ENCODE measurements at regions not wholly inside any gene's neighbourhood (a gene's known extent, or its start where the extent isn't known, plus 50 kb on each side); places are given as distances from the start of the nearest gene placed in this dataset.

DNA sequence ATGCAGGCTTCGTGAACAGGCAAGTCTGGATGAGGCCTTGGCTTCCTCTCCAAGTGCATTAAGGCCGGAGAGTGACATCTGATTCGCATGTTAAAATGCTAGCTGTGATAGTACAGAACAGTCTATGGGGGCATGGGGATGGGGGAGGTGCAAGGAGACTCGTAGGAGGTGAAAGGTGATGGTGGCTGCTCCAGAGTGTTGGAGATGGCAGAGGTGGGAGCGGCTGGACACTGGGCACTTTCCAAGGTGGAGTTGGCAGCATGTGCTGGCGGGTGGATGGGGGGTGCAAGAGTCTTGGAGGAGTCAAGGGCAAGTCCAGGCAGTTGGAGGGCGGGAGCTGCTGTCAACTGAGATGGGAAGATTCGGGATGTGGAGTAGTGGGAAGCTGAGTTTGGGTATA is 350.9 kb upstream of the TNRC6C start:
- H3K36me3 ChIP-seq (ENCODE audit: control insufficient read depth, insufficient read depth, low read length) = no peaks in the 10 kb centered on the region

More for the DNA sequence above, 350.9 kb upstream of the TNRC6C start:
- TF ChIP-seq TCF3 (CRISPR knock-in tag; IDR thresholded peaks at IDR 0.05) (no peak), PTBP1 (IDR thresholded peaks at IDR 0.05; ENCODE audit: low read depth, low read length) (no peak), SMAD3 (CRISPR knock-in tag; conservative IDR thresholded peaks at IDR 0.05) (no peak), ZNF431 (CRISPR knock-in tag; IDR thresholded peaks at IDR 0.05) (no peak), SMARCE1 (IDR thresholded peaks at IDR 0.05) (no peak), MAFG (tag; conservative IDR thresholded peaks at IDR 0.05) (no peak), BRCA1 (IDR thresholded peaks at IDR 0.05) (no peak), BRCA1 (CRISPR knock-in tag; IDR thresholded peaks at IDR 0.05) (no peak), ZNF586 (CRISPR knock-in tag; conservative IDR thresholded peaks at IDR 0.05) (no peak), NFE2 (IDR thresholded peaks at IDR 0.05; ENCODE audit: low read depth) (no peak), PYGO2 (tag; IDR thresholded peaks at IDR 0.05) (no peak), ZNF696 (CRISPR knock-in tag; conservative IDR thresholded peaks at IDR 0.05) (no peak), ZNF77 (CRISPR knock-in tag; IDR thresholded peaks at IDR 0.05) (no peak), RNF2 (IDR thresholded peaks at IDR 0.05) (no peak), CXXC5 (CRISPR knock-in tag; IDR thresholded peaks at IDR 0.05) (no peak)
- TF ChIP-seq, protein P1, sequence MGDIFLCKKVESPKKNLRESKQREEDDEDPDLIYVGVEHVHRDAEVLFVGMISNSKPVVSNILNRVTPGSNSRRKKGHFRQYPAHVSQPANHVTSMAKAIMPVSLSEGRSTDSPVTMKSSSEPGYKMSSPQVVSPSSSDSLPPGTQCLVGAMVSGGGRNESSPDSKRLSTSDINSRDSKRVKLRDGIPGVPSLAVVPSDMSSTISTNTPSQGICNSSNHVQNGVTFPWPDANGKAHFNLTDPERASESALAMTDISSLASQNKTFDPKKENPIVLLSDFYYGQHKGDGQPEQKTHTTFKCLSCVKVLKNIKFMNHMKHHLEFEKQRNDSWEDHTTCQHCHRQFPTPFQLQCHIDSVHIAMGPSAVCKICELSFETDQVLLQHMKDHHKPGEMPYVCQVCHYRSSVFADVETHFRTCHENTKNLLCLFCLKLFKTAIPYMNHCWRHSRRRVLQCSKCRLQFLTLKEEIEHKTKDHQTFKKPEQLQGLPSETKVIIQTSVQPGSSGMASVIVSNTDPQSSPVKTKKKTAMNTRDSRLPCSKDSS (IDR thresholded peaks at IDR 0.05; ENCODE audit: low read depth, partially characterized antibody) = no peak
- TF ChIP-seq, protein P2, sequence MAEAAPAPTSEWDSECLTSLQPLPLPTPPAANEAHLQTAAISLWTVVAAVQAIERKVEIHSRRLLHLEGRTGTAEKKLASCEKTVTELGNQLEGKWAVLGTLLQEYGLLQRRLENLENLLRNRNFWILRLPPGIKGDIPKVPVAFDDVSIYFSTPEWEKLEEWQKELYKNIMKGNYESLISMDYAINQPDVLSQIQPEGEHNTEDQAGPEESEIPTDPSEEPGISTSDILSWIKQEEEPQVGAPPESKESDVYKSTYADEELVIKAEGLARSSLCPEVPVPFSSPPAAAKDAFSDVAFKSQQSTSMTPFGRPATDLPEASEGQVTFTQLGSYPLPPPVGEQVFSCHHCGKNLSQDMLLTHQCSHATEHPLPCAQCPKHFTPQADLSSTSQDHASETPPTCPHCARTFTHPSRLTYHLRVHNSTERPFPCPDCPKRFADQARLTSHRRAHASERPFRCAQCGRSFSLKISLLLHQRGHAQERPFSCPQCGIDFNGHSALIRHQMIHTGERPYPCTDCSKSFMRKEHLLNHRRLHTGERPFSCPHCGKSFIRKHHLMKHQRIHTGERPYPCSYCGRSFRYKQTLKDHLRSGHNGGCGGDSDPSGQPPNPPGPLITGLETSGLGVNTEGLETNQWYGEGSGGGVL (CRISPR knock-in tag; IDR thresholded peaks at IDR 0.05) = no peak
- H3K9me1 ChIP-seq (ENCODE audit: control insufficient read depth, insufficient read depth, low read length) = peaks cover 3% of the 10 kb centered on the region
- BruUV-seq (replicated peaks) = no TSS peak
- in situ Hi-C loops (cut with MboI) = no loop called here
- H3K79me2 ChIP-seq (ENCODE audit: control insufficient read depth, insufficient read depth, low read length) = no peaks in the 10 kb centered on the region
- H4K20me1 ChIP-seq (replicated peaks; ENCODE audit: control insufficient read depth, insufficient read depth, low read length) = peaks cover 3% of the 10 kb centered on the region
- DNase-seq (ENCODE audit: extremely low read depth in 1 of 4, low spot score in 3 of 4) (no peak), ATAC-seq (no peak), FAIRE-seq (no peak)
- CTCF ChIA-PET (ENCODE audit: low intra/inter-chr PET ratio) = no interaction called here
- WGBS (ENCODE audit: insufficient coverage, low coverage, missing lambda C conversion rate) = 3% methylated on average over 8 of the region's 8 CpGs
- no peaks in the 10 kb centered on the region for H3K9me3 ChIP-seq (replicated peaks; ENCODE audit: control insufficient read depth, insufficient read depth, low read depth, low read length)
- no peak overlapping the region for H3K4me3 ChIP-seq
- H3K9ac ChIP-seq (ENCODE audit: insufficient read depth in 1 of 2, low read depth in 2 of 2, low read length in 2 of 2) = no peak overlapping the region
- H3K27ac ChIP-seq (ENCODE audit: extremely low read depth, low read depth, low read length) = no peak overlapping the region; the same call in 2 of the 3 replicates
- POLR2A ChIA-PET = interaction anchor here (0.6 kb wide), 1 partner anchor 21 kb away, joined by 4 read pairs; no protein-coding TSS in a partner anchor
- H2AFZ ChIP-seq (ENCODE audit: low read depth, low read length) = no peak overlapping the region
- peaks cover 49 to 83% of the 10 kb centered on the region in 2 experiments for H3K27me3 ChIP-seq (ENCODE audit: control insufficient read depth in 2 of 2, insufficient read depth in 2 of 2, low read length in 2 of 2)
- intact Hi-C loops (cut with micrococcal nuclease) = no loop called here
- H3K4me2 ChIP-seq (ENCODE audit: insufficient read depth, low read length) = no peak overlapping the region
- peaks cover 0 to 8% of the 10 kb centered on the region in 2 experiments; a peak in 3 of 5 replicates for H3K4me1 ChIP-seq (replicated peaks in 1 of 2; ENCODE audit: control insufficient read depth in 2 of 2, insufficient read depth in 2 of 2, low read length in 2 of 2)
